Bone marrow (tissue), 2 donors: ENCODE measurements at regions not wholly inside any gene's neighbourhood (a gene's known extent, or its start where the extent isn't known, plus 50 kb on each side); places are given as distances from the start of the nearest gene placed in this dataset.

Experiments used
- DNase-seq, 2 donors: peaks; one replicate each; lab custom pipeline; 2025; lab: John Stamatoyannopoulos, UW

DNA sequence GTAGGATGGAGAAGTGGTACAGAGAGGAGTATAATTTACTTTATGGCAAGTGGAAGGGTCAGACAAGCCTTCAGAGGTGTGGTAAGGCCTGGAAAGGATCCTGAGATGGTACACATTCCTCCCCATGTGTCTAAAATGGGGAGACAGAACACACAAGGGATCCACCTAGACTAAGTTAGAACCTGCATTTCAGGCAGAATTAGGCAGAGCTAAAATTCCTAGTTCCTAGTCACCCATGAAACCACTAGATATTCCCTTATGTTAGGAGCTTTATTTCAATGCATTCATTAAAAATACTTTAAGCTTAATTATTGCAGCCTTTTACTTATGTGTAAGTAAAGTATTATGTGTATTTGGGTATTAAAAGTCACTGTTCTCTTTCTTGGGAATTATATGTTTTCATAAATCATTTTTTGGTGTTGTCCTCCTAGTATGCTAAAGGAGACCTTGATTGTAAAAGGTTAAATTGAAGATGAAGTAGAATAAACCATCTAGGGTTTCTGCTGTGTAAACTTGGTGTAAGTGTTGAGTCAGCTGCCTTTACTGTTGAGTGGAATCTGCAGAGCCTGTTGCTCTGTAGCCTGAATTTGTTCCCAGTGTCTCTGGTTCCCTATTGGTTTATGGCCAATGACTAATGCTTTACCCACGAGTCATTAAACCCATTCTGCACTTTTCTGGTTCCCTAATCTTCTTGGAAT, 423.2 kb downstream of the ATP23 start:
- no peak for DNase-seq

DNA sequence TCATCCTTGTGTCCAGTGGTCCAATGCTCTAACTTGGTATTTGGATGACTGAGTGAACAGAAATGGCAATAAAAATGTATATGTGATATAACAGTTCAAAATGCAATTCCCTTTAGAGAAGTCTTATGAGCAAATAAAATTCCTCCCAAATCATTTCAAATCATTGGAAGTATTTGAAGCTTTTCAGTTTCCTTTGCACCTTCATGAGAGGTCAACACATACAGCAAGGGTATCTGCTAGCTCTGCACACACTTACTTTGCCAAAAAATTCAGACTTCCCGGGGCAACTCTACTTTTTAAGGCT, 423.7 kb downstream of the ATP23 start:
- DNase-seq: no peak

DNA sequence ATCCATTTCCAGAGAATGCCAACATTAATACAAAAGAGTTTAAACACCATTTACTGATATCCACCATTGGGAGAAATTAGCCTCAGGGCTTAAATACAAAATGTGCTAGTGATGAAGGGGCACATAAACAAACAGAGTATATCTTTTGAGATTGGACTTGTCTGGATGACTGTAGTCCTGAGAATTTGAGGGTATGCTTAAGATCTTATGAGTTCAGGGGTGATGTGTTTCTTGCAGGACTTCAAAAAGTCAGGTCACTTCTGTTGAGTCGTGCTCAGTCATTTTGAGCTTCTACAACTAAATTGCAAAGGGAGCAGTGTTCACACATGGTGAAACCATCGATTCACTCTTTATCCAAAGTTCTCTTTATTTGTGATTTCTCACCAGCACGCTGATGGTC, 425.7 kb downstream of the ATP23 start:
- DNase-seq: no peak

DNA sequence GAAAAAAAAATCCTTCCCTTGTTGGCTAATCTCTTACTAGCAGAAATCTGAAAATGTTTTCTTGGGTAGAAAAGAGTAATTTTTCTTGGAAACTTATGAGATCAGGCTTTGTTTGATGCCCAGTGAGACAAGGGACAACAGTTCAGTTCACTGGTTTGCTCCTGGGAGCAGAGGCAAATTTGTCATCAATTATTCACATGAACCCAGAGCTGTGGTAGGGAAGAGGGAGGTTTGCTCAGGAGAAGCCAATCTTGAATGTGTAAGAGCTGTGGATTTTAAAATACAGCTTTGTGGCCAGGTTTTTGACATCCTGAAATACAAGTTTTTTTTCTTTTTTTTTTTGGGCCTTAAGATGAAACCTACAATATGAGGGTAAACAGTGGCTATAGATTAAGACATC, 426.6 kb downstream of the ATP23 start:
- DNase-seq: no peak

DNA sequence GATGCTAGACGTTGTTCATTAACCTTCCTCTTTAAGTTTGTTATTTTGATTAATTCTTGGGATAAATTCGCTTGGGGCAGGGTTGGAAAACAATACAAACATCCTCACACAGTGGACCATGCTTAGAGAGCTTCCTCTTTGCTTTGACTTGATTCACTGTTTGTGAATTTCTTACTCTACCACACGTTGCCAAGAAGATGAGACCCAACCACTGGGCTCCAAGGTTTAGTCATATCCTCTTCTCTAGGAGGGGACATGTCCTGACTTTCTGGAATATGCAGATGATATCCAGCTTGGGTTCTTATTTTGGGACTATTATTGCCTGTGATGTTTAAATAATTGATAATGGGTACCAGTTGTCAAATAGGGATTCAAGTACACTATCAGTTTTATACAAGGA, 428.2 kb downstream of the ATP23 start:
- no peak for DNase-seq

DNA sequence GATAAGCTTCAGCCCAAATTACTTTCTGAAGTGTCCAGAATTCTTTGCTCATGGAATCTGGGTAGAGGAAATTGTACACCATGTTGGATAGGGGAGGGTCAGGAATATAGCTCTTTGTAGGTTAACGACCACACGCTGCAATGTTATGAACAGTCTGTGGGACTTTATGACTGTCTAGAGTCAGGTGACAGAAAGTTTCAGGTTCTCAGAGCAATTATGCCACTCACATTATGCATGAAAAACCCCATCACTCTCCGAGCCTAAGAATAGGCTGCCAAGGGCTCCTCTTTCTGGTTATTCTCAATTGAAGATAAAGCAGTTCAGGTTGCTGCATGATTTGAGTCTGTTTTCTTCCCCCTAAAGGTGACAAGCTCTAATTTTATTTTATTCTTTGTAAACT, 430.9 kb downstream of the ATP23 start:
- DNase-seq: no peak

DNA sequence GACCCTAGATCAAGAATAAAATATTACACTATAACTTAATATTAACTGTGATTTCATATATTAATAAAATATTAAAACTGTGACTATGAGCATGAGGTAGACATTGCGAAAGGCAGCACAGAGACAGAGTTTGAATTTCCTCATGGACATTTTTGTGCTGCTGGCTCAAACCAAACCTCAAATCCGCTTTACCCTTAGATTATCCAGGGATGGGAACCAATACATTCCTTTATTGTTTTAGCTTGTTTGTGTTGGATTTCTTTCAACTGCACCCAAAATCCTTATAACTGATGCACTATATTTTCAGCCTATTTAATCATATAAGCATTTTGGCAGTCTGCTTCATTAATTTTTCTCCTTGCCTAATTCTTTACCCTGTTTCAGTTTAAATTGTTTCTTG, 436.7 kb downstream of the ATP23 start:
- DNase-seq: no peak

DNA sequence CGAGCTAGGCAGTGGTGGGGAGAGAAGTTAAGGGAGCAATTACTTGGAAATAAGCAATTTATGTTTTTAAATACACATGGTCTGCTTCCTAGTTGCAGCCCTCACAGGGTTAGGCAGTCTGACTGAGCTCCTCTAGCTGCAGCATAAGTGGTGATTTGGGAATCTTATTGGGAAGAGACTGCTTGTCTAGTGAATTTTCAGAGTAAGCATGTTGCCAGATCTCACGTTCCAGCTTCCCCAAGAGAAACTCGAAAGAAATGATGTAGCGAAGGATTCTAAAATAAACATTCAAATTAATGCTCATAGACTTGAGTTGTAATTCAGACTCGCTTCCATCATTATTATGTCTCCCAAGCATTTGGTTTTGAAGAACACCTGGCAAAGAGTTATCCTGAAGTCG, 440.2 kb downstream of the ATP23 start:
- no peak for DNase-seq

DNA sequence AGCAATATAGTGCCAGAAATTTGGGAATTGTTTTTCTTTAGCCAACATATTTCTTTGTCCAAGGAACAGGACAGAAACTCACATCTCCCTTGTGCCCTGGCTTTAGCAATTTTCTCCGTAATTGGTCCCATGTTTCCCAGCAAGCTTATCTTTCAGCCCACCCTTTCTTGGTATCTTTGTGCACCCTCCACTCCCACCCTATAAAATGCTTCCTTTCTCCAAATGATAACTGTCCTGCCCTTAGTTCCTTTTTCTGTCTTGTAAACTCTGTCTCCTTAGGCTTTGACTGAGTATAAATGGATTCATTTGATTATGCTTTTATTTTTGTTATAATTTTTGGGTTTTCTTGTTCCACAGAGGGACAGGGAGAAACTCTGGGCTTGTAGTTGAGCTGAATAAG, 442.8 kb downstream of the ATP23 start:
- DNase-seq: no peak

DNA sequence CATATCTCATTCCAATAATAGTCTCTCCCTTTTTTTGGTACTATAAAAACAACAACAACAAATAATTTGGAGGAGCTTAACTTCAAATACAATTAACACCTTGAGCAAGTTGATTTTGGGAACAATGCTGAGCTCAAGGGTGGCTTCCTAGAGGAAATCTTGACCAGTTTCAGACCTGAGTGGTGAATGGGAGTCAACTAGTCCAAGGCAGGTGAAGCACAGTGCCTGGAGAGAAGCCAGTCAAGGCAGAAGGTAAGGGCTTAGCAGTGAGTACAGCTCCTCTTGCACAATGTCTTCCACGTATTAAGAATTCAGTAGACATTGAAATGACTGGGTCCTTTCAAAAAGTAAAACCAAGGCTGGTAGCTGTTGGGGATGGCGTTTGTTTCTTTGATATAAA, 444.8 kb downstream of the ATP23 start:
- no peak for DNase-seq

DNA sequence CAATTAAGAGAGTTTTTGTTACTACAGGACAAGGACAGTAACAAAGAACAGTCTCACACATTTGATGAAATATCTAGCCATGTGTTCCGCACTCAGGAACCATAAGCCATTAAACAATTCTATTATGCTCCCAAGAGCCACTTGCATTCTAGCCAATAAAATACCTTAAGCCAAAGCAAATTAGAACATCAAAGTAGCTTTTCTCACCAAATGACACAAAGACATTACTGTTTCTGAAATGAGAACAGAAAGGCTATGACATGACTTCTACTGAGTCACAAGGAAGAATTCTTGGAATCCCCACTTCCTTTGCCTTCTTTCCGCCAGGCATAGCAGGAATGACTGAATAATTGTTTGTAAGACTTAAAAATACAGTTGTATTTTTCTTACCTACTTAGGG, 445.8 kb downstream of the ATP23 start:
- DNase-seq: no peak

DNA sequence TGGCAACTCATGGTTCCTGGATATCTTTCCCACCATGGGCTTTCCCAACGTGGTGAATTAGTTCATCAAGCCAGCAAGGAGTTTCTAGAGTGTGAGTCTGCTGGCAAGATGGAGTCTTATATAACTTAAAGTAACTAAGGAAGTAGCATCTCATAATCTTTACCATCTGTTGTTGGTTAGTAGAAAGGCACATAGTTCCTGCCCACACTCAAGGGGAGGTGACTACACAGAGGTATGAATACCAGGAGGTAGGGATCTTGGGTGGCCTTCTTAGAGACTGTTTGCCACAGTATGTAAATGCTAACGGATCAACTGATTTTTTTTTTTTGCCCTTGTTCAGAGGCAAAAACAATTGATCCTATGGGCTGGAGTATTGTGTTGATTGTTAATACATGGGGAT, 446.9 kb downstream of the ATP23 start:
- DNase-seq: no peak

DNA sequence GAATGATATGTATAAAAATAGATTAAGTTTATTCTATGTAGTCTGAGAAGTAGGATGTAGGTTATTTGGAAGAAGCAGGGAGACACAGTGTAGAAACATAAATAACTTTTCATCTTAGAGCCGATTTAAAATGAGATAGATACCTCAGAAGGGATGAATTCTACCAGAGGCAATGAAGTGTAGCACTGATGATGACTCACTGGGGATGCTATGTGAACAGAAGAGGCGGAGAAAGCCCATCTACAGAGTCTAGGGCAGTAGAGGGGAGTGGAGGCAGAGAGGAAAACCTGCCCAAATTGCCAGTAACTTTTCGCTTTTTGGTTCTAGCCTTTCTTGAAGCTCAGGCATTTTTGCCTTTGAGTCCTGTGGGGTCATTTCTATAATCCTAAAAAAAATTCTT, 451.8 kb downstream of the ATP23 start:
- DNase-seq: no peak

DNA sequence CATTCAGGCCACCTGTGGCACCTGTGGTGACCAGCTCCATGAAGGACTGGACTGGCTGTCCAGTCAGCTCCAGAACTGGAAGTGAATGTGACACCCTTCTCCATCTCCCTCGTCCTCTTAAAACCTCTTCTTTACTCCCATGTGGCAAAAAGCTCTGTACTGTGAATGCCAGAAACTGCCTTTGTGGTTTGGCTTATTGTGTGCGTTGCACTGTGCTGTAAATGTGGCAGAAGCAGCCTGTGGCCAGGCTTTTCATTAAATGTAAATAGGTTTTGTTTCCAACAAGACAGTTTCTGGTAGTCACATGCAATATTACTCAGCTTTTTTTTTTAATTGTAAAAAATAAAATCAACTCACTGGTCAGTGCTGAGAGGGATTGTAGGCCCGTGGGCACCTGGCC, 453.7 kb downstream of the ATP23 start:
- no peak for DNase-seq

DNA sequence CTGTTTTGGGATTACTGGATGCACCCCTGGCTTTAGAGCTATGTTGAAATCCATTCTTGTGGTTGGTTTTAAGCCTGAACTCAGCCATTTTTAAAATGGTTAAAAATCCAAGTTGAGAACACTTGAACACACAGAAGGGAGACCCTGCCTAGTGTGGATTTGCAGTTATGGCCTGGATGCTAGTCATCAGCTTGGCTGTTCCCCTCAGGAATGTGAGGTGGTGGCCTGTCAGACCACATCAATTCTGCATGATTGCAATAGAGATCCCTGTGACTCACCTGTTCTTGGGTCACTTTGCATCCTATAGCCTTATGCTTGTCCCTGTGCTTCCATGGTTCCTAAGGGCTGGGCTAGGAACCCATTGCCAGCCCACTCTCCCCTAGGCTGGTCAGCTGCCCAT, 454.1 kb downstream of the ATP23 start:
- DNase-seq: no peak

DNA sequence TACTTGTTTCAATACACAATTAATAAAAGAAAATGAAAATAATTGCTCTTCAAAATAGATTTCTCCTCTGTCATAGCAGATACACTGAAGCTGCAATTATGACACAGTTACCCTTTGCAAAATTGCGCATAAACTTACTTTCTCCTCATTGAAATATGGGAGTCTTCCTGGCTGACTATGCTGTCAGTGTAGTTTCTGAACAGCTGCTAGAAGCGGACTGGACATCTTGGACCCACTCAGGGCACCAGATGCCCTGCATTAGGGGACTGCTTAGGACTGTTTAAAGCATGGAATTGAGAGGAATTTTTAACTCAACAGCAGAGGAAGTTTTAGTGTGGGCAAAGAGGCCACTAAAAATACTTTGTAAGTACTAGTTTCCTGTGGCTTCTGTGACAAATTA, 454.9 kb downstream of the ATP23 start:
- DNase-seq: no peak

DNA sequence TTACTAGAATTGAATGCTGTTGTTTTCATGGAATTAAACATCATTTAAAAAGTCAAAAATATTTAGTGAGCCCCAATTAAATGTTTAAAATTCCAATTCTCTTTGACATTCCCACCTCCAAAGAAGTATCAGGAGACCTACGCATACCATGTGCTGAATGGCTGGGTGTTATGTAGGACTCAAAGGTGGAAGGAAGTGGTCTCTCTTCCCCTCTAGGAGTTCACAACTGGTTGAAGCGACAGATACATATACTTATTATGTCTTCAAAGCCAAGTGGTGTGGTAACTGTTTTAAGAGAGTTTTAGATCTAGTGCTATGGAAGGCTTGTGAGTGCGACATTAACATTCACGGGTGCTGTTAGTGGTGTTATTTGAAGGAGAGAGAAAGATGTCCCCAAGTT, 464.0 kb downstream of the ATP23 start:
- no peak for DNase-seq

DNA sequence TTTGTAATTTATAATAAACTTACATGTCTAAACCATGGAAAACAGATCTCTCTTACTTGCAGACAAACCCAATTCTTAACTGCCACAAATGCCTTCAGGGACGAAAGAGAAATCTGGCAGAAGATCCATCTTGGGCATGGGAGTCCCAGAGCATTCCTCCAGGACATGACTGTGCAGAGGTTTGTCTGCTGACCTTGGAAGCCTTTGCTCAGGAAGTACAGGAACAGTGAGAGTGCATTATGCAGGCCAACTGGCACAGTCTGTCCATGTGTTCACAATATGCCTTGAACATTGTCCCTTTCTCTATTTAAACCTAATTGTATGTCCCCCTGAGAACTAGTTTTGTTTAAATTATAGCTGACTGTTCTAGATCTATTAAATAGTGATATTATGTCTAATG, 467.1 kb downstream of the ATP23 start:
- DNase-seq: no peak

DNA sequence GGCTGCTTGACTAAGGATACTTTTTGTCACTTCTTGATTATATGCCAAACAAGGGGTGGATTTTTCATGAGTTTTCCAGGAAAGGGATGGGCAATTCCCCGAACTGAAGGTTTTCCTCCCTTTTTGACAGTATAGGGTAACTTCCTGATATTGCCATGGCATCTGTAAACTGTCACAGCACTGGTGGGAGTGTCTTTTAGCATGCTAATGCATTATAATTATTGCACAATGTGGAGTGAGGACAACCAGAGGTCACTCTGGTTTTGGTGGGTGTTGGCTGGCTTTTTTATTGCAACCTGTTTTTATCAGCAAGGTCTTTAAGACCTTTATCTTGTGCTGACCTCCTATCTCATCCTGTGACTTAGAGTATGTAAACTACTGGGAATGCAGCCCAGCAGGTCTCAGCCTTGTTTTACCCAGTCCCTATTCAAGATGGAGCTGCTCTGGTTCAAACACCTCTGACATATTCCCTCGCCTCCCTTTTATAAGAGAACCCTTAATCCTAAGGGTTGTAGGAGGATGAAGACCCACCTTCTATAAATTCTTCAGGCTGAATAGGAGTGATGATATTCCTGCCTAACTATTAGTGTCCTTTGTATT, 471.2 kb downstream of the ATP23 start:
- no peak for DNase-seq

DNA sequence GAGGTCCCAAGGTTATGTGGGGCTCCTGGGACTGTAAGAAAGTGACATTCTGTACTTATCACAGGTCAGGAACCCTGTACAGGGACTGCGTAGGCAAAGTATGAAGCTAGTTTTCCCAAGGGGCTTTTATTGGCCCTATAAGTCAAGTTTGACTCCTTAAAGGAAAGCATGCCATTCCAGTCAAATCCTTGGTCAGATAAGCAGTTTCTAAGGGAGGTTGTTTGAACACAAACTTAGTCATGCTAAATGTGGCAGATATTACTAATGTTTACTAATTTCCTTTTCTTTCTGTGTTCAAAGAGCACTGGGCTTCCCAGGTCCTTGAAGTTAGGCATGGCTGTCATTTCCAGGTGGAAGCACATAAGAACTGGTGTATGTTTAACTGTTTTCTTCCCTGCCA, 472.4 kb downstream of the ATP23 start:
- DNase-seq: no peak

DNA sequence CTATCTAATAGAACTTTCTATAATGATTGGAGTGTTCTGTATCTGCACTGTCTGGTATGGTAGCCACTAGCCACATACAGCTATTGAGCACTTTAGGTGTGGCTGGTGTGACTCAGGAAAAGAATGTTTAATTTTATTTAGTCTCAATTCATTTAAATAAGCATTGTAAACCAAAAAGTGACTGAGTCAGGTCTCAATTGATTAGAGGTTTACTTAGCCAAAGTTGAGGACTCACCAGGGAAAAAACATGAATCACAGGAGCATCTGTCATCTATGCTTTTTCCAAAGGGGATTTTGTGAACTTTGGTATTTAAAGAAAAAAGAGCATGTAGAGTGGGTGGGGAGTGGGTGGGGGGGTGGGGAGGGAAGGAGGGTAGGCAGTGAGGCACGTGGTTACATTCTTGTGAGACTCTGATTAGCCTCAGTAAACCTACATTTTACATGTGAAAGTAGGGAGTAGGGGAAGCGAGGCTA, 473.1 kb downstream of the ATP23 start:
- DNase-seq: no peak

DNA sequence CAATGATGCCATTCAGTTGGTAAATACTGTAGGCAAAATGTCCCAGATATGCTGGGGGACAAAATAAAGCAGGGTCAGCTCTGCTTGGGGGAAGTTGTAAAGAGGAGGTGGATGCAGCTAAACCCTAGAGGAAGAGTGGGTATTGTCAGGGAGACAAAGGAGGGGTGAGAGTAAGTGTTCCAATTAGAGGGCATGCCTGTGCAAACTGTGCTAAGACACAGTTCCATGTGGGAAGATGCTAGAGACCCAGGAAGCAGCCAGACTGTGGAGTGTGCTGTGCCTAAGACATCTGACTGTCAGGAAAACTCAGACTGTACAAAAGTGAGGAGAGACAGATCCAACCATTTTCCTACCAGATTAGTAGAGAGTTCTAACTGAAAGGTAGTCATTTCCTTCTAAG, 474.3 kb downstream of the ATP23 start:
- no peak for DNase-seq

DNA sequence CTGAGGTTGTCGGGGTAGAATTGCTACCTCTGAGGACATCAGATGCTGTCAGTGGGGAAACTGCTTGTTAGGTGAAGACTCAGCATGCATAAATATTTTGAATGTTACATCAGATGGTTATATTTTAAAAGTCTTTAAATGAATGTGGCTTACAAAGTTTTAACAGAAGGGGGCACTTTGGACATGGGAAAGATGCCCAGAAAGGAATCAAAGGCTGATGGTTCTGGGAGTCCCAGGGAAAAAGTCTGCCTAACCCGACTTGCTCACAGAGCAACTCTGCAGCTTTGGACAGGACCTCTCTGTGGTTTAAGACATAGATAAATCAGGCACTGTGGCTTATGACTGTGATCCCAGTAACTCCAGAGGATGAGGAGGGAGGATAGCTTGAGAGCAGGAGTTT, 474.9 kb downstream of the ATP23 start:
- DNase-seq: no peak

DNA sequence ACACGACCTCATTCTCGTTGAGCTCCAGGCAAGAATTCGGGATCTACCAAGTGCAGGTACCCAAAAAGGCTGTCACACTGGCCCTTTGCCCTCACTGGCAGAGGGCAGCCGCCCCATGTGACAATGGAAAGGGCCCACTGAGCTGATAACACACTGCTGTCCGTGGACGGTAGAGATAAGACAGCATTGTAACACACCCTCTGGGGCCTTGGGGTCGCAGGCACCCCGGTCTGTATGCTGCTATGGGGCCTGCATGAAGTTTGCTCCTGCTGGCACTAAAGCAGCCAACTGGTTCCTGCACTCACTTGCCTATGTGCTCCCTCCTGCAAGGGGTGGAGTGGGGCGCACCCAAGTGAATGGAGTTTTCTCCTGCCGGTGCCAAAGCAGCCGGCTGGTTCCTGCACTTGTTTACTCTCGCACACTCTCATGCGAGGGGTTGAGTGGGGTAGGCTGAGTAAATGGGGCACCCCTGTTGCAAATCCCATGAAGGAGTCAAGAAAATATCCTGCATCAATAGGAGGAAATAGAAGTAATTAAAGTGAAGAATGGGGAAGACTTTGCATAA, 477.9 kb downstream of the ATP23 start:
- no peak for DNase-seq
